ENCODE measurements at regions not wholly inside any gene's neighbourhood (a gene's known extent, or its start where the extent isn't known, plus 50 kb on each side); places are given as distances from the start of the nearest gene placed in this dataset.

- no peak overlapping the region for H3K4me3 ChIP-seq (replicated peaks in 1 of 3)
- DNase-seq: no peak
- H3K27ac ChIP-seq: no peak overlapping the region
- no peaks in the 10 kb centered on the region for H3K9me3 ChIP-seq
- TF ChIP-seq POLR2A (IDR thresholded peaks at IDR 0.05): no peak
- no peak for TF ChIP-seq CTCF (IDR thresholded peaks at IDR 0.05)
- 68 to 77% methylated on average over 5 of the region's 5 CpGs for WGBS, 2 donors
- H3K4me1 ChIP-seq: no peaks in the 10 kb centered on the region
- intact Hi-C loops (cut with DNase I): no loop called here
- no peaks in the 10 kb centered on the region for H3K36me3 ChIP-seq
- no peaks in the 10 kb centered on the region for H3K27me3 ChIP-seq
Measured at GRCh38 chr2:209322905-209323512, 100.8 kb upstream of the MAP2 start.

- Histone ChIP-seq H3K4me1 (no peaks in the 10 kb centered on the region), H3K27ac (peak overlapping the region in 1 of 3 donors; percentile 4), H3K27me3 (no peaks in the 10 kb centered on the region), H3K9me3 (no peaks in the 10 kb centered on the region), H3K36me3 (no peaks in the 10 kb centered on the region), H3K4me3 (replicated peaks in 1 of 3) (no peak overlapping the region)
- DNase-seq: no peak
- no peak for TF ChIP-seq CTCF (IDR thresholded peaks at IDR 0.05)
- no peak for TF ChIP-seq POLR2A (IDR thresholded peaks at IDR 0.05)
- intact Hi-C loops (cut with DNase I): no loop called here
- WGBS, 2 donors: 66 to 72% methylated on average over 2 of the region's 2 CpGs
Measured at GRCh38 chr2:209323738-209324137, 100.1 kb upstream of the MAP2 start.

- intact Hi-C loops (cut with DNase I): no loop called here
- Histone ChIP-seq H3K27me3 (no peaks in the 10 kb centered on the region), H3K4me3 (replicated peaks in 1 of 3) (no peak overlapping the region), H3K4me1 (no peaks in the 10 kb centered on the region), H3K27ac (no peak overlapping the region), H3K36me3 (no peaks in the 10 kb centered on the region), H3K9me3 (no peaks in the 10 kb centered on the region)
- no peak for TF ChIP-seq CTCF (IDR thresholded peaks at IDR 0.05)
- TF ChIP-seq POLR2A (IDR thresholded peaks at IDR 0.05): no peak
- DNase-seq: no peak
Measured at GRCh38 chr2:209324281-209324680, 99.6 kb upstream of the MAP2 start.

- Histone ChIP-seq H3K9me3 (no peaks in the 10 kb centered on the region), H3K36me3 (no peaks in the 10 kb centered on the region), H3K4me3 (replicated peaks in 1 of 3) (no peak overlapping the region), H3K4me1 (no peaks in the 10 kb centered on the region), H3K27ac (no peak overlapping the region), H3K27me3 (no peaks in the 10 kb centered on the region)
- 22 to 24% methylated on average over 1 of the region's 1 CpG for WGBS, 2 donors
- TF ChIP-seq POLR2A (IDR thresholded peaks at IDR 0.05) (no peak), CTCF (IDR thresholded peaks at IDR 0.05) (peak in 3 of 6 experiments; percentile 12 to 42 (median 33))
- DNase-seq: no peak
- intact Hi-C loops (cut with DNase I): no loop called here
Measured at GRCh38 chr2:209331291-209331844, 92.5 kb upstream of the MAP2 start.

GRCh38 chr2:209334188-209335017 is 89.4 kb upstream of the MAP2 start:
- TF ChIP-seq POLR2A (IDR thresholded peaks at IDR 0.05): no peak
- peak; percentile 72 to 93 (median 85) for TF ChIP-seq CTCF (IDR thresholded peaks at IDR 0.05)

More at GRCh38 chr2:209334188-209335017, 89.4 kb upstream of the MAP2 start:
- Histone ChIP-seq H3K27ac (no peak overlapping the region), H3K4me3 (replicated peaks in 1 of 3) (no peak overlapping the region), H3K36me3 (no peaks in the 10 kb centered on the region), H3K9me3 (no peaks in the 10 kb centered on the region), H3K4me1 (no peaks in the 10 kb centered on the region), H3K27me3 (no peaks in the 10 kb centered on the region)
- intact Hi-C loops (cut with DNase I): loop anchor here (5.0 kb wide), 1 partner anchor 628 kb away; no protein-coding TSS in a partner anchor
- 12% methylated on average over 7 of the region's 7 CpGs for WGBS, 2 donors
- DNase-seq: peak; percentile 61 to 78
